ENCODE measurements at regions not wholly inside any gene's neighbourhood (a gene's known extent, or its start where the extent isn't known, plus 50 kb on each side); places are given as distances from the start of the nearest gene placed in this dataset.

DNA sequence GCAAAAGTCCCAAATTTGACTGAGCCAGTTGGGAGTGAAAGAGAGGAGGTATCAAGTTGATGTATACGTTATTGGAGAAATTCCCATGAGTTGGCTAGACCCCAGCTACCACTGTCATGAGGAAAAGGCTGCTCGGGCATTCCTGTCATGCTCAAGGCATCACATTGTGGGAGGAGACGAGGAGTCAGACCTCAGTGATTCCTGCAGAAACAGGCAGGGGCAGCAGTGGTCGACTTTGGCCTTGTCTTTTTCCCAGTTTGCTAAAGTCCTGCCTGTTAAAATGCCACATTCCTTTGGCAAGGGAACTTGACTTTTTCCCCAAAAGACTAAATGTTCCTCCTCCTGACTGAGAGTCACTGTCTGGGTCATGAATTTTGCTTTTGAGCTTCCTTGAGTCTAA lies 295.5 kb upstream of the HS3ST5 start:
- ChIA-PET POLR2A (no interaction called here), CTCF (interaction anchor here (0.8 to 1.2 kb wide), 3 partner anchors 13 to 25 kb away, joined by 3 read pairs; no protein-coding TSS in a partner anchor)
- H3K4me1 Mint-ChIP-seq, result peaks cover 6% of the 10 kb centered on the region
- H3K4me3 Mint-ChIP-seq, result no peak overlapping the region
- H3K27me3 Mint-ChIP-seq (ENCODE audit: low read depth), result no peaks in the 10 kb centered on the region
- H3K27ac Mint-ChIP-seq, result peak overlapping the region; percentile 69; the same call in 1 of the 2 replicates
- ATAC-seq (peak; percentile 100), DNase-seq (ENCODE audit: low spot score) (peak; percentile 57)
- TF ChIP-seq RELA (CRISPR knock-in tag; IDR thresholded peaks at IDR 0.05; ENCODE audit: borderline replicate concordance), result no peak
- 0 out of 2 replicates have a peak, but pooled peaks cover 2% of the 10 kb centered on the region for H3K36me3 Mint-ChIP-seq
- peaks cover 17% of the 10 kb centered on the region for H3K9me3 Mint-ChIP-seq

DNA sequence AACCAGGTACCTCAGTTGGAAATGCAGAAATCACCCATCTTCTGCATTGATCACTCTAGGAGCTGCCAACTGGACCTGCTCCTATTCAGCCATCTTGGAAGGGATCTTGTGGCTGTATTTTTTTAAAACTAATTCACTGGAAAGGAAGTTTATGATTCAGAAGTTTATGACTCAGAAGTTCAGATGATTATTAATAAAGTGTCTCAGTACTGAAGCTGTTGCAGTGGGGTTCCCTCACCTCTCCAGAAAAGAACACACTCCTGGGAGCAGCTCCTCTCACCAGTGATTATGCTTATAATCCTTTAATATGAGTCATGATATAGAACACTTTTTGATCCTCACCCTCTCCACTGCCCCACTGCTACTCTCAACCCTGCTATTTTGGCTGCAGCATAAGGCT lies 291.2 kb upstream of the HS3ST5 start:
- Mint-ChIP-seq H3K9me3 (peaks cover 21% of the 10 kb centered on the region), H3K27me3 (ENCODE audit: low read depth) (no peaks in the 10 kb centered on the region; the same call in 1 of the 2 replicates), H3K36me3 (0 out of 2 replicates have a peak, but pooled peaks cover 5% of the 10 kb centered on the region), H3K27ac (no peak overlapping the region), H3K4me1 (peaks cover 6% of the 10 kb centered on the region), H3K4me3 (no peak overlapping the region)
- POLR2A ChIA-PET, result no interaction called here
- CTCF ChIA-PET, result interaction anchor here (0.6 kb wide), 1 partner anchor 100 kb away, joined by 3 read pairs; no protein-coding TSS in a partner anchor
- DNase-seq (ENCODE audit: low spot score), result no peak
- no peak for ATAC-seq
- TF ChIP-seq, protein P1, sequence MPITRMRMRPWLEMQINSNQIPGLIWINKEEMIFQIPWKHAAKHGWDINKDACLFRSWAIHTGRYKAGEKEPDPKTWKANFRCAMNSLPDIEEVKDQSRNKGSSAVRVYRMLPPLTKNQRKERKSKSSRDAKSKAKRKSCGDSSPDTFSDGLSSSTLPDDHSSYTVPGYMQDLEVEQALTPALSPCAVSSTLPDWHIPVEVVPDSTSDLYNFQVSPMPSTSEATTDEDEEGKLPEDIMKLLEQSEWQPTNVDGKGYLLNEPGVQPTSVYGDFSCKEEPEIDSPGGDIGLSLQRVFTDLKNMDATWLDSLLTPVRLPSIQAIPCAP (CRISPR knock-in tag; IDR thresholded peaks at IDR 0.05), result no peak
- TF ChIP-seq, protein P2, sequence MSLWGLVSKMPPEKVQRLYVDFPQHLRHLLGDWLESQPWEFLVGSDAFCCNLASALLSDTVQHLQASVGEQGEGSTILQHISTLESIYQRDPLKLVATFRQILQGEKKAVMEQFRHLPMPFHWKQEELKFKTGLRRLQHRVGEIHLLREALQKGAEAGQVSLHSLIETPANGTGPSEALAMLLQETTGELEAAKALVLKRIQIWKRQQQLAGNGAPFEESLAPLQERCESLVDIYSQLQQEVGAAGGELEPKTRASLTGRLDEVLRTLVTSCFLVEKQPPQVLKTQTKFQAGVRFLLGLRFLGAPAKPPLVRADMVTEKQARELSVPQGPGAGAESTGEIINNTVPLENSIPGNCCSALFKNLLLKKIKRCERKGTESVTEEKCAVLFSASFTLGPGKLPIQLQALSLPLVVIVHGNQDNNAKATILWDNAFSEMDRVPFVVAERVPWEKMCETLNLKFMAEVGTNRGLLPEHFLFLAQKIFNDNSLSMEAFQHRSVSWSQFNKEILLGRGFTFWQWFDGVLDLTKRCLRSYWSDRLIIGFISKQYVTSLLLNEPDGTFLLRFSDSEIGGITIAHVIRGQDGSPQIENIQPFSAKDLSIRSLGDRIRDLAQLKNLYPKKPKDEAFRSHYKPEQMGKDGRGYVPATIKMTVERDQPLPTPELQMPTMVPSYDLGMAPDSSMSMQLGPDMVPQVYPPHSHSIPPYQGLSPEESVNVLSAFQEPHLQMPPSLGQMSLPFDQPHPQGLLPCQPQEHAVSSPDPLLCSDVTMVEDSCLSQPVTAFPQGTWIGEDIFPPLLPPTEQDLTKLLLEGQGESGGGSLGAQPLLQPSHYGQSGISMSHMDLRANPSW (CRISPR knock-in tag; conservative IDR thresholded peaks at IDR 0.05; ENCODE audit: low read depth), result no peak
- no peak for TF ChIP-seq KAT7 (CRISPR knock-in tag; IDR thresholded peaks at IDR 0.05; ENCODE audit: borderline replicate concordance)
- TF ChIP-seq, protein P3, sequence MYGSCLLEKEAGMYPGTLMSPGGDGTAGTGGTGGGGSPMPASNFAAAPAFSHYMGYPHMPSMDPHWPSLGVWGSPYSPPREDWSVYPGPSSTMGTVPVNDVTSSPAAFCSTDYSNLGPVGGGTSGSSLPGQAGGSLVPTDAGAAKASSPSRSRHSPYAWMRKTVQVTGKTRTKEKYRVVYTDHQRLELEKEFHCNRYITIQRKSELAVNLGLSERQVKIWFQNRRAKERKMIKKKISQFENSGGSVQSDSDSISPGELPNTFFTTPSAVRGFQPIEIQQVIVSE (CRISPR knock-in tag; IDR thresholded peaks at IDR 0.05; ENCODE audit: borderline replicate concordance), result no peak
- no peak for TF ChIP-seq MXD4 (CRISPR knock-in tag; IDR thresholded peaks at IDR 0.05; ENCODE audit: borderline replicate concordance)
- TF ChIP-seq OVOL2 (CRISPR knock-in tag; IDR thresholded peaks at IDR 0.05; ENCODE audit: borderline replicate concordance), result no peak
- no peak for TF ChIP-seq SP1 (CRISPR knock-in tag; conservative IDR thresholded peaks at IDR 0.05)
- no peak for TF ChIP-seq ESRRA (CRISPR knock-in tag; IDR thresholded peaks at IDR 0.05; ENCODE audit: borderline replicate concordance)
- TF ChIP-seq, protein P4, sequence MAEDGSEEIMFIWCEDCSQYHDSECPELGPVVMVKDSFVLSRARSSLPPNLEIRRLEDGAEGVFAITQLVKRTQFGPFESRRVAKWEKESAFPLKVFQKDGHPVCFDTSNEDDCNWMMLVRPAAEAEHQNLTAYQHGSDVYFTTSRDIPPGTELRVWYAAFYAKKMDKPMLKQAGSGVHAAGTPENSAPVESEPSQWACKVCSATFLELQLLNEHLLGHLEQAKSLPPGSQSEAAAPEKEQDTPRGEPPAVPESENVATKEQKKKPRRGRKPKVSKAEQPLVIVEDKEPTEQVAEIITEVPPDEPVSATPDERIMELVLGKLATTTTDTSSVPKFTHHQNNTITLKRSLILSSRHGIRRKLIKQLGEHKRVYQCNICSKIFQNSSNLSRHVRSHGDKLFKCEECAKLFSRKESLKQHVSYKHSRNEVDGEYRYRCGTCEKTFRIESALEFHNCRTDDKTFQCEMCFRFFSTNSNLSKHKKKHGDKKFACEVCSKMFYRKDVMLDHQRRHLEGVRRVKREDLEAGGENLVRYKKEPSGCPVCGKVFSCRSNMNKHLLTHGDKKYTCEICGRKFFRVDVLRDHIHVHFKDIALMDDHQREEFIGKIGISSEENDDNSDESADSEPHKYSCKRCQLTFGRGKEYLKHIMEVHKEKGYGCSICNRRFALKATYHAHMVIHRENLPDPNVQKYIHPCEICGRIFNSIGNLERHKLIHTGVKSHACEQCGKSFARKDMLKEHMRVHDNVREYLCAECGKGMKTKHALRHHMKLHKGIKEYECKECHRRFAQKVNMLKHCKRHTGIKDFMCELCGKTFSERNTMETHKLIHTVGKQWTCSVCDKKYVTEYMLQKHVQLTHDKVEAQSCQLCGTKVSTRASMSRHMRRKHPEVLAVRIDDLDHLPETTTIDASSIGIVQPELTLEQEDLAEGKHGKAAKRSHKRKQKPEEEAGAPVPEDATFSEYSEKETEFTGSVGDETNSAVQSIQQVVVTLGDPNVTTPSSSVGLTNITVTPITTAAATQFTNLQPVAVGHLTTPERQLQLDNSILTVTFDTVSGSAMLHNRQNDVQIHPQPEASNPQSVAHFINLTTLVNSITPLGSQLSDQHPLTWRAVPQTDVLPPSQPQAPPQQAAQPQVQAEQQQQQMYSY (CRISPR knock-in tag; IDR thresholded peaks at IDR 0.05), result no peak
- no peak for TF ChIP-seq NR2C2 (CRISPR knock-in tag; IDR thresholded peaks at IDR 0.05)
- TF ChIP-seq ZBTB21 (CRISPR knock-in tag; IDR thresholded peaks at IDR 0.05; ENCODE audit: borderline replicate concordance), result no peak
- TF ChIP-seq, protein P5, sequence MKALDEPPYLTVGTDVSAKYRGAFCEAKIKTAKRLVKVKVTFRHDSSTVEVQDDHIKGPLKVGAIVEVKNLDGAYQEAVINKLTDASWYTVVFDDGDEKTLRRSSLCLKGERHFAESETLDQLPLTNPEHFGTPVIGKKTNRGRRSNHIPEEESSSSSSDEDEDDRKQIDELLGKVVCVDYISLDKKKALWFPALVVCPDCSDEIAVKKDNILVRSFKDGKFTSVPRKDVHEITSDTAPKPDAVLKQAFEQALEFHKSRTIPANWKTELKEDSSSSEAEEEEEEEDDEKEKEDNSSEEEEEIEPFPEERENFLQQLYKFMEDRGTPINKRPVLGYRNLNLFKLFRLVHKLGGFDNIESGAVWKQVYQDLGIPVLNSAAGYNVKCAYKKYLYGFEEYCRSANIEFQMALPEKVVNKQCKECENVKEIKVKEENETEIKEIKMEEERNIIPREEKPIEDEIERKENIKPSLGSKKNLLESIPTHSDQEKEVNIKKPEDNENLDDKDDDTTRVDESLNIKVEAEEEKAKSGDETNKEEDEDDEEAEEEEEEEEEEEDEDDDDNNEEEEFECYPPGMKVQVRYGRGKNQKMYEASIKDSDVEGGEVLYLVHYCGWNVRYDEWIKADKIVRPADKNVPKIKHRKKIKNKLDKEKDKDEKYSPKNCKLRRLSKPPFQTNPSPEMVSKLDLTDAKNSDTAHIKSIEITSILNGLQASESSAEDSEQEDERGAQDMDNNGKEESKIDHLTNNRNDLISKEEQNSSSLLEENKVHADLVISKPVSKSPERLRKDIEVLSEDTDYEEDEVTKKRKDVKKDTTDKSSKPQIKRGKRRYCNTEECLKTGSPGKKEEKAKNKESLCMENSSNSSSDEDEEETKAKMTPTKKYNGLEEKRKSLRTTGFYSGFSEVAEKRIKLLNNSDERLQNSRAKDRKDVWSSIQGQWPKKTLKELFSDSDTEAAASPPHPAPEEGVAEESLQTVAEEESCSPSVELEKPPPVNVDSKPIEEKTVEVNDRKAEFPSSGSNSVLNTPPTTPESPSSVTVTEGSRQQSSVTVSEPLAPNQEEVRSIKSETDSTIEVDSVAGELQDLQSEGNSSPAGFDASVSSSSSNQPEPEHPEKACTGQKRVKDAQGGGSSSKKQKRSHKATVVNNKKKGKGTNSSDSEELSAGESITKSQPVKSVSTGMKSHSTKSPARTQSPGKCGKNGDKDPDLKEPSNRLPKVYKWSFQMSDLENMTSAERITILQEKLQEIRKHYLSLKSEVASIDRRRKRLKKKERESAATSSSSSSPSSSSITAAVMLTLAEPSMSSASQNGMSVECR (CRISPR knock-in tag; IDR thresholded peaks at IDR 0.05; ENCODE audit: borderline replicate concordance), result no peak
- TF ChIP-seq, protein P6, sequence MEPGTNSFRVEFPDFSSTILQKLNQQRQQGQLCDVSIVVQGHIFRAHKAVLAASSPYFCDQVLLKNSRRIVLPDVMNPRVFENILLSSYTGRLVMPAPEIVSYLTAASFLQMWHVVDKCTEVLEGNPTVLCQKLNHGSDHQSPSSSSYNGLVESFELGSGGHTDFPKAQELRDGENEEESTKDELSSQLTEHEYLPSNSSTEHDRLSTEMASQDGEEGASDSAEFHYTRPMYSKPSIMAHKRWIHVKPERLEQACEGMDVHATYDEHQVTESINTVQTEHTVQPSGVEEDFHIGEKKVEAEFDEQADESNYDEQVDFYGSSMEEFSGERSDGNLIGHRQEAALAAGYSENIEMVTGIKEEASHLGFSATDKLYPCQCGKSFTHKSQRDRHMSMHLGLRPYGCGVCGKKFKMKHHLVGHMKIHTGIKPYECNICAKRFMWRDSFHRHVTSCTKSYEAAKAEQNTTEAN (CRISPR knock-in tag; IDR thresholded peaks at IDR 0.05), result no peak
- no peak for TF ChIP-seq FOXP1 (CRISPR knock-in tag; IDR thresholded peaks at IDR 0.05; ENCODE audit: borderline replicate concordance)
- no peak for TF ChIP-seq RELA (CRISPR knock-in tag; IDR thresholded peaks at IDR 0.05; ENCODE audit: borderline replicate concordance)
- TF ChIP-seq ZNF416 (CRISPR knock-in tag; IDR thresholded peaks at IDR 0.05), result no peak
- no peak for TF ChIP-seq EMX1 (CRISPR knock-in tag; IDR thresholded peaks at IDR 0.05)
- no peak for TF ChIP-seq ELF4 (CRISPR knock-in tag; IDR thresholded peaks at IDR 0.05; ENCODE audit: low read depth)
